RWPE2 (cell line): ENCODE measurements at regions not wholly inside any gene's neighbourhood (a gene's known extent, or its start where the extent isn't known, plus 50 kb on each side); places are given as distances from the start of the nearest gene placed in this dataset.

Experiments used
- ATAC-seq: fragments of 200-7000 bp; cut with Tn5 transposase; 3 replicates; pipeline ENCODE4 v1.9.1; 2021; ENCODE audit warnings: low read depth
- DNase-seq: peaks from one replicate; pipeline ENCODE4 v3.0.0-alpha.2; 2020; ENCODE audit warnings: low spot score
- H3K27ac ChIP-seq: fragments of 450-650 bp; 2 replicates; pipeline ENCODE4 v1.5.1; 2017; ENCODE audit warnings: mild to moderate bottlenecking; ENCODE audit not compliant: poor library complexity, severe bottlenecking
- H3K27me3 ChIP-seq: fragments of 250-450 bp; sonication (Bioruptor Pico); 2 replicates; pipeline ENCODE4 v1.5.1; 2021; ENCODE audit warnings: mild to moderate bottlenecking, moderate library complexity; ENCODE audit not compliant: insufficient read depth, poor library complexity, severe bottlenecking
- H3K36me3 ChIP-seq: fragments of 250-450 bp; sonication (Bioruptor Pico); 2 replicates; pipeline ENCODE4 v1.5.1; 2020; ENCODE audit warnings: low read depth, mild to moderate bottlenecking, moderate library complexity
- H3K4me1 ChIP-seq: fragments of 250-450 bp; sonication (Bioruptor Pico); 2 replicates; pipeline ENCODE4 v1.5.1; 2021; ENCODE audit warnings: mild to moderate bottlenecking, moderate library complexity; ENCODE audit not compliant: insufficient read depth, poor library complexity, severe bottlenecking
- H3K4me3 ChIP-seq: fragments of 250-450 bp; sonication (Bioruptor Pico); 2 replicates; pipeline ENCODE4 v1.5.1; 2021; ENCODE audit warnings: mild to moderate bottlenecking, moderate library complexity; ENCODE audit not compliant: severe bottlenecking
- H3K9me3 ChIP-seq: fragments of 250-450 bp; sonication (Bioruptor Pico); 2 replicates; pipeline ENCODE4 v1.5.1; 2021; ENCODE audit warnings: mild to moderate bottlenecking, moderate library complexity; ENCODE audit not compliant: severe bottlenecking
- TF ChIP-seq, protein P1 (sequence below): fragments of 450-650 bp; IDR thresholded peaks from one replicate; pipeline ENCODE4 v1.5.1; 2017; ENCODE audit warnings: mild to moderate bottlenecking, moderate library complexity; ENCODE audit not compliant: poor library complexity, severe bottlenecking

DNA sequence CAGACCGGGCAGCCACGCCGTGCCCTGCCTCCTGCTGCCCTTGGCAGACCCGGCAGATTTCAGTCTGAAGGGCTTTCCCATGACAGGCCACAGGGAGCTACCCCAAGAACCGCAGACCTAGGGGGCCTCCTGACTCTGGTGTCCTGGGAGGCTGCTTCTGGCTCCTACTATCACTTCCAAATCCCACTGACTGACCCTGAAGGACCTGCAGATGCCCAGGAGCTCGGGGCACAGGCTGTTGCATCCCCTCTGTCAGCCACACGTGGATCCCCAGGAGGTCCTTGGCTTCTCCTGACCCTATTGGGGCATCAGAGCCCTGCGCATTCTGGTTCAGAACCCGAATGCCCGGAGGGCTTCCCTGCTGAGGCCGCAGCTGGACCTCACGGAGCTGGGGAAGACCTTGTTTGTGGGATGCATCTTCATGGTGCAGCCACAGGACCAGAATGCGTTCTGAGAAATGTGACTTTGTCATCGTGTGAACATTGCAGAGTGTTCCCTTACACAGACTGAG lies 81.3 kb upstream of the IRX4 start:
- Histone ChIP-seq H3K27me3 (no peaks in the 10 kb centered on the region), H3K27ac (peak overlapping the region; percentile 88), H3K4me3 (no peak overlapping the region), H3K4me1 (peaks cover 17% of the 10 kb centered on the region), H3K36me3 (no peaks in the 10 kb centered on the region), H3K9me3 (no peaks in the 10 kb centered on the region)
- DNase-seq: no peak
- no peak for ATAC-seq
- TF ChIP-seq, protein P1, sequence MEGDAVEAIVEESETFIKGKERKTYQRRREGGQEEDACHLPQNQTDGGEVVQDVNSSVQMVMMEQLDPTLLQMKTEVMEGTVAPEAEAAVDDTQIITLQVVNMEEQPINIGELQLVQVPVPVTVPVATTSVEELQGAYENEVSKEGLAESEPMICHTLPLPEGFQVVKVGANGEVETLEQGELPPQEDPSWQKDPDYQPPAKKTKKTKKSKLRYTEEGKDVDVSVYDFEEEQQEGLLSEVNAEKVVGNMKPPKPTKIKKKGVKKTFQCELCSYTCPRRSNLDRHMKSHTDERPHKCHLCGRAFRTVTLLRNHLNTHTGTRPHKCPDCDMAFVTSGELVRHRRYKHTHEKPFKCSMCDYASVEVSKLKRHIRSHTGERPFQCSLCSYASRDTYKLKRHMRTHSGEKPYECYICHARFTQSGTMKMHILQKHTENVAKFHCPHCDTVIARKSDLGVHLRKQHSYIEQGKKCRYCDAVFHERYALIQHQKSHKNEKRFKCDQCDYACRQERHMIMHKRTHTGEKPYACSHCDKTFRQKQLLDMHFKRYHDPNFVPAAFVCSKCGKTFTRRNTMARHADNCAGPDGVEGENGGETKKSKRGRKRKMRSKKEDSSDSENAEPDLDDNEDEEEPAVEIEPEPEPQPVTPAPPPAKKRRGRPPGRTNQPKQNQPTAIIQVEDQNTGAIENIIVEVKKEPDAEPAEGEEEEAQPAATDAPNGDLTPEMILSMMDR: no peak

DNA sequence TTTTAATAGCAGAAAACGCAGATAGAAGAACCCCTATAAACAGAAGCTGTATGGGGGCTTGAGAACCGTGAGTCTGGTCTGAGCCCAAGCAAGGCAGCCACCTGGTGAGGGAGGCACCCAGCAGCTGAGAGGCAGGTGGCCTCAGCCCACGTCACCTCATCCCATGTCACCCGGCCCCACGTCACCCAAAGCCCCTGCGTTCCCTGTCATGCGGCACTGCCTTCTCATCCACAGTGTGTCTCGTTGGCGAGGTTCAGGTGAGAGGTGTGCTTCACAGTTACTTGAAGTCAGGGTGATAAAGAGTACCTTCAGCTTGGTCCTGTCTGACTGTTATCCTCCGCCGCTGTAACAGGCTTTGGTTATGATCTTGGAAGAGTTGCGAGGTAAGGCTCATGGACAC lies 80.6 kb upstream of the IRX4 start:
- TF ChIP-seq, protein P1: no peak
- ATAC-seq: no peak

DNA sequence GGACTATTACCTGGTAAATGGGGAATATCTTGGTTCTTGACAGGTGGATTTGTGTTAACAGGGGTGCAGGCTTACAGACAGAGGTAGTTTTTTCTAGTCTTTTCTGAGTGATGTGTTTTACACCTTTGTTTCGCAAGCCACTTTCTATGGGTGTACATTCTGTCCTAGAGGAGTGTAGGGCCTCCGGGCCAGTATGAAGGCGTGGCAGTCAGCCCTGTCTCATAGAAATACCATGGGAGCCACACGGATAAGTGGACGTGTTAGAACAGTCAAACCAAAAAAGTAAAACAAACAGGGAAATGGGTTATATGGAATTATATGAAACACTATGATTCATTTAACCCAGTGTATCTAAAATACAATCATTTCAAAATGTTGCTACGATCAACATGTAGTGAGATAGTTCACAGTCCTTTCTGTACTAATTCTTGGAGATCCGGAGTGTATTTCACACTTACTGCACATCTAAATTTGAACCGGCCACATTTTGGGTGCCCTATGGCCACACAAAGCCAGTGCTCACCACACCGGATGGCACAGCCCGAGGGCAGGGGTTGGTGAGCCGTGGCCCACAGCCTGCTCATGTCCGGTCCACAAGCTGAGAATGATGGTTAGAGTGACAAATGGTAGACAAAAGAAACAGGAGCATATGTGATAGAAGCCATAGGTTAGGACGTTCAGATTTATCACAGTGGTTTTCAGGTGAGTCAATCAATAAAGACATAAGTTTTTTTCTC lies 80.1 kb upstream of the IRX4 start:
- DNase-seq: no peak
- Histone ChIP-seq H3K27ac (peak overlapping the region; percentile 88), H3K36me3 (no peaks in the 10 kb centered on the region), H3K4me1 (peaks cover 17% of the 10 kb centered on the region), H3K27me3 (no peaks in the 10 kb centered on the region), H3K4me3 (no peak overlapping the region), H3K9me3 (no peaks in the 10 kb centered on the region)
- ATAC-seq: peak; percentile 98
- TF ChIP-seq, protein P1: no peak

More for the DNA sequence above, 80.6 kb upstream of the IRX4 start:
- DNase-seq: no peak
- Histone ChIP-seq H3K4me1 (peaks cover 17% of the 10 kb centered on the region), H3K9me3 (no peaks in the 10 kb centered on the region), H3K36me3 (no peaks in the 10 kb centered on the region), H3K27ac (peak overlapping the region; percentile 88), H3K27me3 (no peaks in the 10 kb centered on the region), H3K4me3 (no peak overlapping the region)

DNA sequence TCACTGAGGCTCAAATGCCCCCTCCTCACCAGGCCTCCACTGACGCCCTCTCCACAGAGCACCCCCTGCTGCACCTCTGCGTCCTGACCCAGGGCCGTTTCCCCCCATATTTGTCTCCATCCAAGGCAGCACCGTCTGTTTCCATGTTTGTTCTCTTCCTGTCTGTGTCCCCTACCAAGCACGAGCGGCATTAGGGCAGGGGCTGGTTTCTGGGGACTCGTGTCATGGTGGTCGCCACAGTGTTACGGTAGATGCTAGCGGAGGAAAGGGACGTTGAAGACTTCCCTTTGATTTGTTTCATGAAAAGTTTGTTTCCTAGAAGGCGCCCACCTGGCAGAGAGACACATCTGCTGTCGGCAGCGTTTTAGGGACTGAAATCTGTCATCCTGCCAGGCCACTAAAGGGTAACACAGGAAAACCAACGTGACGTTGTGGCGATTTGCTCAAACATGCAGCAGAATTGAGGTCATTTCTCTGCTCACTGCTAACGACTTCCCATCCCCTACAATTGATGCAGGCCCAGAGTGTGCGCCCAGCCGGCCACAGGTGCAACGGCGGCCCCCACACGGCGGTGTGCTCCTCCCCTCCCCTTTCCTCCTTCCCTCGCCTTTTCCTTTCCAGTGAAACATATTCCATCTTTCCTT lies 79.3 kb upstream of the IRX4 start:
- ATAC-seq: no peak
- no peaks in the 10 kb centered on the region for H3K27me3 ChIP-seq
- no peak overlapping the region for H3K4me3 ChIP-seq
- no peaks in the 10 kb centered on the region for H3K36me3 ChIP-seq
- H3K27ac ChIP-seq: peak overlapping the region; percentile 88
- H3K4me1 ChIP-seq: peaks cover 17% of the 10 kb centered on the region
- H3K9me3 ChIP-seq: no peaks in the 10 kb centered on the region
- TF ChIP-seq, protein P1: no peak
- peak; percentile 47 for DNase-seq
